Fibroblast of lung (primary cell): ENCODE measurements at regions not wholly inside any gene's neighbourhood (a gene's known extent, or its start where the extent isn't known, plus 50 kb on each side); places are given as distances from the start of the nearest gene placed in this dataset.
A peak's percentile ranks its signal among the peaks of the same experiment; 100 is the strongest.

Experiments
- DNase-seq, 2 donors: peaks; one replicate each; pipeline versions ENCODE4 v3.0.0 to v3.0.0-alpha.2; 2010; ENCODE audit warnings: low read depth in 2 of 2
- H2AFZ ChIP-seq: 2 replicates; pipeline ENCODE4 v1.5.1; 2012; ENCODE audit warnings: low read length, control low read depth, inconsistent platforms
- H3K27ac ChIP-seq: 2 replicates; pipeline ENCODE4 v1.5.1; 2011; ENCODE audit warnings: low read length, control low read depth; ENCODE audit not compliant: insufficient read depth
- H3K27me3 ChIP-seq: 2 replicates; pipeline ENCODE4 v1.5.1; 2011; ENCODE audit warnings: mild to moderate bottlenecking, low read length; ENCODE audit not compliant: control insufficient read depth, insufficient read depth
- H3K36me3 ChIP-seq: 2 replicates; pipeline ENCODE4 v1.5.1; 2011; ENCODE audit warnings: low read length; ENCODE audit not compliant: control insufficient read depth, insufficient read depth
- H3K4me1 ChIP-seq: 2 replicates; pipeline ENCODE4 v1.5.1; 2011; ENCODE audit warnings: low read length; ENCODE audit not compliant: control insufficient read depth, insufficient read depth; ENCODE audit errors: extremely low read depth
- H3K4me2 ChIP-seq: 2 replicates; pipeline ENCODE4 v1.5.1; 2011; ENCODE audit warnings: low read length, control low read depth; ENCODE audit not compliant: insufficient read depth; ENCODE audit errors: extremely low read depth
- H3K4me3 ChIP-seq, 4 experiments: fragments of 200-600 bp in 1 of 4; sonication (generic) in 1 of 4; replicated peaks in 1 of 4; 2 replicates each; pipeline ENCODE4 v1.5.1; 2011 to 2016; ENCODE audit warnings: low read length in 4 of 4, low read depth in 3 of 4, mild to moderate bottlenecking in 3 of 4, control low read depth in 2 of 4, inconsistent platforms in 1 of 4, mixed read lengths in 1 of 4; ENCODE audit not compliant: insufficient read depth in 1 of 4; ENCODE audit errors: control extremely low read depth in 1 of 4
- H3K79me2 ChIP-seq: 2 replicates; pipeline ENCODE4 v1.5.1; 2012; ENCODE audit warnings: mild to moderate bottlenecking, low read length, inconsistent platforms; ENCODE audit not compliant: control insufficient read depth, insufficient read depth
- H3K9ac ChIP-seq: 2 replicates; pipeline ENCODE4 v1.5.1; 2011; ENCODE audit warnings: mild to moderate bottlenecking, low read length, control low read depth; ENCODE audit not compliant: insufficient read depth
- H3K9me3 ChIP-seq: 2 replicates; pipeline ENCODE4 v1.5.1; 2012; ENCODE audit warnings: low read depth, low read length; ENCODE audit not compliant: control insufficient read depth, insufficient read depth
- H4K20me1 ChIP-seq: 2 replicates; pipeline ENCODE4 v1.5.1; 2011; ENCODE audit warnings: low read length; ENCODE audit not compliant: control insufficient read depth, insufficient read depth; ENCODE audit errors: extremely low read depth
- CTCF ChIP-seq, 2 donors: IDR thresholded peaks in 1 of 2; conservative IDR thresholded peaks in 1 of 2; 1 replicate in 1 of 2; 2 replicates in 1 of 2; pipeline ENCODE4 v1.5.1; 2011 to 2012; ENCODE audit warnings: low read length in 2 of 2, control low read depth in 1 of 2, inconsistent platforms in 1 of 2, low read depth in 1 of 2, mild to moderate bottlenecking in 1 of 2
- EZH2 ChIP-seq: IDR thresholded peaks from 2 replicates; pipeline ENCODE4 v1.5.1; 2012; ENCODE audit warnings: low read length, control low read depth, mild to moderate bottlenecking; ENCODE audit errors: missing control alignments

GRCh38 chr4:176413171-176413570, 93.4 kb downstream of the SPCS3 start:
- H3K79me2 ChIP-seq, result no peaks in the 10 kb centered on the region

DNA sequence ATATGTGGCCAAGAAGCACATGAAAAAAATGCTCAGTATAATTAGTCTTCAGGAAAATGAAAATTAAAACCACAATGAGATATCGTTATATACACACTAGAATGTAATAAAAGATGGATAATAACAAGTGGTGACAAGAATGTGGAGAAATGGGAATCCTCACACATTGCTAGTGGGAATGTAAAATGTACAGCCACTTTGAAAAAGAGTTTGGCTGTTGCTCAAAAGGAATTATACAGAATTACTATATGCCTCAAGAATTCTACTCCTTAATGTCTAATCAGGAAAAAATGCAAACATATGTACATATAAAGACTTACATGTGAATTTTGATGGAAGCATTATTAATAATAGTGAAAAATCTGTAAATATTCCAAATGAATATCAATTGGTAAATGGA, 102.2 kb downstream of the SPCS3 start:
- no peak overlapping the region for H2AFZ ChIP-seq
- H3K9ac ChIP-seq, result no peak overlapping the region
- no peaks in the 10 kb centered on the region for H4K20me1 ChIP-seq
- no peak overlapping the region for H3K4me2 ChIP-seq
- DNase-seq, result peak in 1 of 2 donors; percentile 26
- no peak overlapping the region for H3K4me3 ChIP-seq
- H3K27ac ChIP-seq, result no peak overlapping the region
- no peaks in the 10 kb centered on the region for H3K4me1 ChIP-seq
- no peaks in the 10 kb centered on the region for H3K36me3 ChIP-seq
- no peaks in the 10 kb centered on the region for H3K9me3 ChIP-seq
- TF ChIP-seq EZH2 (no peak), CTCF (conservative IDR thresholded peaks at IDR 0.05 in 1 of 2, IDR thresholded peaks at IDR 0.05 in 1 of 2; ENCODE audit: low read depth in 1 of 2, low read length in 2 of 2) (no peak)
- H3K79me2 ChIP-seq, result no peaks in the 10 kb centered on the region
- no peaks in the 10 kb centered on the region for H3K27me3 ChIP-seq

More at GRCh38 chr4:176413171-176413570, 93.4 kb downstream of the SPCS3 start:
- H3K4me1 ChIP-seq, result no peaks in the 10 kb centered on the region
- no peaks in the 10 kb centered on the region for H3K36me3 ChIP-seq
- no peak overlapping the region for H3K27ac ChIP-seq
- no peak overlapping the region for H3K4me2 ChIP-seq
- TF ChIP-seq CTCF (conservative IDR thresholded peaks at IDR 0.05 in 1 of 2, IDR thresholded peaks at IDR 0.05 in 1 of 2; ENCODE audit: low read depth in 1 of 2, low read length in 2 of 2) (no peak), EZH2 (no peak)
- H3K4me3 ChIP-seq, result no peak overlapping the region
- no peaks in the 10 kb centered on the region for H3K9me3 ChIP-seq
- H3K27me3 ChIP-seq, result no peaks in the 10 kb centered on the region
- no peak overlapping the region for H3K9ac ChIP-seq
- H2AFZ ChIP-seq, result no peak overlapping the region
- no peaks in the 10 kb centered on the region for H4K20me1 ChIP-seq
- no peak for DNase-seq

DNA sequence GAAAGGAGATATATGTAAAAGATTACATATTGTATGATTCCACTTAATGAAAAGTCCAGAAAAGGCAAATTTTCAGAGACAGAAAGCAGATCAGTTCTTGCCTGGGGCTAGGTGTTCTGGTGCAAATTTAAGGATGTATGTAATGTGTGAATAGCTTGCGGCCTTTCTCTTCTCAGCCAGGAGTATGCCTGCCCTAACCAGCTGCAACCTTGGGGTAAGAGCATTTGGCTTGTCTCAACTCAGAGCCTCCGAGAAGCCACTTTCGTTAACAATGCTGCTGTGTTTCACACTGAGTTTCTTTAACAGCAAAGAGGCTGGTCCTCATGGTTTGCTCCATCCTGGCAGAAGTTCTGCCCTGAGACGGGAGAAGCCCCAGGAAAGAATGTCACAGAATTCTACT, 102.7 kb downstream of the SPCS3 start:
- TF ChIP-seq EZH2 (no peak), CTCF (conservative IDR thresholded peaks at IDR 0.05 in 1 of 2, IDR thresholded peaks at IDR 0.05 in 1 of 2; ENCODE audit: low read depth in 1 of 2, low read length in 2 of 2) (no peak)
- no peaks in the 10 kb centered on the region for H3K27me3 ChIP-seq
- H3K27ac ChIP-seq, result no peak overlapping the region
- H3K36me3 ChIP-seq, result no peaks in the 10 kb centered on the region
- no peak overlapping the region for H3K4me3 ChIP-seq
- no peak for DNase-seq
- H3K79me2 ChIP-seq, result no peaks in the 10 kb centered on the region
- H2AFZ ChIP-seq, result no peak overlapping the region
- H3K9ac ChIP-seq, result no peak overlapping the region
- no peaks in the 10 kb centered on the region for H3K4me1 ChIP-seq
- no peaks in the 10 kb centered on the region for H3K9me3 ChIP-seq
- H4K20me1 ChIP-seq, result no peaks in the 10 kb centered on the region
- H3K4me2 ChIP-seq, result no peak overlapping the region
